IMR-90 (cell line): ENCODE measurements at regions not wholly inside any gene's neighbourhood (a gene's known extent, or its start where the extent isn't known, plus 50 kb on each side); places are given as distances from the start of the nearest gene placed in this dataset.

Source experiments
- ATAC-seq: fragments of 200-7000 bp; cut with Tn5 transposase; 2 replicates; pipeline ENCODE4 v1.9.1; 2020; ENCODE audit warnings: low read depth, mild to moderate bottlenecking, moderate library complexity
- BruUV-seq: library from RNA; stranded (reverse); fragments of 400-500 nt; replicated peaks from 2 replicates; lab custom pipeline; 2021; lab: Mats Ljungman, UMichigan
- CTCF ChIA-PET: fragments of 300-600 bp; formaldehyde crosslinking; extraction: SDS; loops from one replicate; lab custom pipeline; 2021; ENCODE audit warnings: antibody characterized with exemption; lab: Yijun Ruan, JAX
- POLR2A ChIA-PET: fragments of 300-600 bp; sonication (Branson Sonifier 250); formaldehyde crosslinking; loops from one replicate; lab custom pipeline; 2022; ENCODE audit warnings: antibody characterized with exemption; ENCODE audit not compliant: unreplicated experiment; lab: Charles Lee
- DNase-seq: peaks from one replicate; pipeline ENCODE4 v3.0.0; 2013
- H2AFZ ChIP-seq: replicated peaks from 2 replicates; pipeline ENCODE3; 2013; ENCODE audit warnings: low read length, mild to moderate bottlenecking; ENCODE audit not compliant: poor library complexity
- H2AK5ac ChIP-seq: 2 replicates; pipeline ENCODE4 v1.6.1; 2013; ENCODE audit warnings: low read depth, low read length, inconsistent platforms
- H2AK9ac ChIP-seq: replicated peaks from 2 replicates; pipeline ENCODE3; 2013; ENCODE audit warnings: mild to moderate bottlenecking, low read depth, low read length, moderate library complexity; ENCODE audit not compliant: poor library complexity
- H2BK120ac ChIP-seq: 2 replicates; pipeline ENCODE4 v1.6.1; 2013; ENCODE audit warnings: low read depth, low read length, inconsistent platforms
- H2BK15ac ChIP-seq: 3 replicates; pipeline ENCODE4 v1.6.1; 2013; ENCODE audit warnings: low read depth, low read length, inconsistent platforms
- H2BK20ac ChIP-seq: 2 replicates; pipeline ENCODE4 v1.6.1; 2013; ENCODE audit warnings: low read depth, mild to moderate bottlenecking, inconsistent platforms, low read length, moderate library complexity
- H2BK5ac ChIP-seq: 2 replicates; pipeline ENCODE4 v1.6.1; 2013; ENCODE audit warnings: mild to moderate bottlenecking, low read depth, low read length, inconsistent platforms; ENCODE audit not compliant: poor library complexity, severe bottlenecking
- H3K14ac ChIP-seq: replicated peaks from 2 replicates; pipeline ENCODE4 v1.6.1; 2013; ENCODE audit warnings: low read depth, low read length, inconsistent platforms
- H3K18ac ChIP-seq: 2 replicates; pipeline ENCODE4 v1.6.1; 2013; ENCODE audit warnings: low read depth, low read length, control low read depth
- H3K23ac ChIP-seq: 2 replicates; pipeline ENCODE4 v1.6.1; 2013; ENCODE audit warnings: low read depth, low read length, inconsistent platforms
- H3K27ac ChIP-seq: 2 replicates; pipeline ENCODE4 v1.5.1; 2013; ENCODE audit warnings: mild to moderate bottlenecking, control low read depth, low read length; ENCODE audit not compliant: insufficient read depth
- H3K27me3 ChIP-seq: 2 replicates; pipeline ENCODE4 v1.6.1; 2013; ENCODE audit warnings: low read length; ENCODE audit not compliant: control insufficient read depth, insufficient read depth
- H3K36me3 ChIP-seq: 2 replicates; pipeline ENCODE4 v1.6.1; 2013; ENCODE audit warnings: low read length, mixed read lengths; ENCODE audit not compliant: control insufficient read depth, insufficient read depth
- H3K4ac ChIP-seq: 2 replicates; pipeline ENCODE4 v1.6.1; 2013; ENCODE audit warnings: low read depth, low read length, inconsistent platforms
- H3K4me1 ChIP-seq: 2 replicates; pipeline ENCODE4 v1.6.1; 2013; ENCODE audit warnings: low read length, mixed read lengths; ENCODE audit not compliant: control insufficient read depth, insufficient read depth
- H3K4me2 ChIP-seq: 2 replicates; pipeline ENCODE4 v1.6.1; 2013; ENCODE audit warnings: low read depth, mild to moderate bottlenecking, control low read depth, low read length, moderate library complexity
- H3K4me3 ChIP-seq: 2 replicates; pipeline ENCODE4 v1.5.1; 2013; ENCODE audit warnings: low read depth, mild to moderate bottlenecking, control low read depth, low read length, moderate library complexity; ENCODE audit not compliant: insufficient read depth
- H3K56ac ChIP-seq: 2 replicates; pipeline ENCODE4 v1.6.1; 2013; ENCODE audit warnings: low read length, inconsistent platforms; ENCODE audit not compliant: insufficient read depth; ENCODE audit errors: extremely low read depth
- H3K79me1 ChIP-seq, 2 experiments: 2 replicates each; pipeline ENCODE4 v1.6.1; 2013; ENCODE audit warnings: low read length in 2 of 2, inconsistent platforms in 1 of 2, low read depth in 1 of 2
- H3K9ac ChIP-seq: 2 replicates; pipeline ENCODE4 v1.6.1; 2013; ENCODE audit warnings: low read depth, low read length, control low read depth
- H3K9me1 ChIP-seq: 2 replicates; pipeline ENCODE4 v1.6.1; 2013; ENCODE audit warnings: low read length, inconsistent platforms; ENCODE audit not compliant: insufficient read depth
- H3K9me3 ChIP-seq: 2 replicates; pipeline ENCODE4 v1.6.1; 2013; ENCODE audit warnings: low read length; ENCODE audit not compliant: control insufficient read depth, insufficient read depth
- H4K20me1 ChIP-seq: 2 replicates; pipeline ENCODE4 v1.6.1; 2013; ENCODE audit warnings: low read length, inconsistent platforms; ENCODE audit not compliant: insufficient read depth
- H4K5ac ChIP-seq: 2 replicates; pipeline ENCODE4 v1.6.1; 2013; ENCODE audit warnings: mild to moderate bottlenecking, low read depth, low read length, control low read depth
- H4K8ac ChIP-seq, 2 experiments: 2 replicates each; pipeline ENCODE4 v1.6.1; 2013; ENCODE audit warnings: low read depth in 2 of 2, low read length in 2 of 2, control low read depth in 1 of 2, inconsistent platforms in 1 of 2
- H4K91ac ChIP-seq: 2 replicates; pipeline ENCODE4 v1.6.1; 2013; ENCODE audit warnings: low read depth, low read length, inconsistent platforms; ENCODE audit not compliant: insufficient read depth
- CHD1 ChIP-seq: IDR thresholded peaks from 2 replicates; pipeline ENCODE4 v1.6.1; 2012; ENCODE audit warnings: low read depth, low read length, improper control_type of control experiment
- CTCF ChIP-seq: conservative IDR thresholded peaks from 2 replicates; pipeline ENCODE4 v1.5.1; 2012; ENCODE audit warnings: mild to moderate bottlenecking, low read depth, low read length, improper control_type of control experiment
- ELK1 ChIP-seq: fragments of 150-350 bp; IDR thresholded peaks from 2 replicates; pipeline ENCODE4 v1.6.1; 2016; ENCODE audit warnings: low read depth, mild to moderate bottlenecking, low read length, moderate library complexity, borderline replicate concordance
- FOS ChIP-seq: fragments of 150-350 bp; IDR thresholded peaks from 2 replicates; pipeline ENCODE4 v1.6.1; 2016; ENCODE audit warnings: low read depth, low read length
- MAFK ChIP-seq: IDR thresholded peaks from 2 replicates; pipeline ENCODE4 v1.6.1; 2012; ENCODE audit warnings: low read depth, low read length, improper control_type of control experiment
- NFE2L2 ChIP-seq: fragments of 150-350 bp; IDR thresholded peaks from 2 replicates; pipeline ENCODE4 v1.6.1; 2016; ENCODE audit warnings: low read depth, mild to moderate bottlenecking, low read length
- POLR2A ChIP-seq: IDR thresholded peaks from 2 replicates; pipeline ENCODE4 v1.6.1; 2012; ENCODE audit warnings: mild to moderate bottlenecking, low read depth, low read length
- SMC3 ChIP-seq: fragments of 150-350 bp; IDR thresholded peaks from 2 replicates; pipeline ENCODE4 v1.6.1; 2016; ENCODE audit warnings: low read depth, mild to moderate bottlenecking, antibody characterized with exemption, low read length, moderate library complexity
- USF2 ChIP-seq: fragments of 150-350 bp; IDR thresholded peaks from 2 replicates; pipeline ENCODE4 v1.6.1; 2017; ENCODE audit warnings: mild to moderate bottlenecking, antibody characterized with exemption, low read length, low read depth
- WGBS, 2 experiments: methylation state at CpG; one replicate each; pipeline versions ENCODE4 v1.1.5 to v1.1.7; 2013; ENCODE audit warnings: missing lambda C conversion rate in 2 of 2; ENCODE audit not compliant: insufficient read length in 1 of 2; ENCODE audit errors: extremely low coverage in 2 of 2; 5-methylcytosine and 5-hydroxymethylcytosine counted together
- dilution Hi-C: fragments of 300-500 bp; cut with HindIII; formaldehyde crosslinking; loops from one replicate; pipeline ENCODE4 v1.14.3; 2018; ENCODE audit warnings: low sequenced_read_pairs; ENCODE audit not compliant: unreplicated experiment
- in situ Hi-C: fragments of 300-500 bp; cut with MboI; formaldehyde crosslinking; loops from 3 replicates; pipeline ENCODE4 v1.14.3; 2019; ENCODE audit warnings: low sequenced_read_pairs, inconsistent platforms, mixed read lengths
- intact Hi-C: fragments of 100-400 bp; cut with micrococcal nuclease; formaldehyde crosslinking; loops from 2 replicates; pipeline ENCODE4 v1.10.0; 2022

- in situ Hi-C loops (no loop called here), dilution Hi-C loops (no loop called here), intact Hi-C loops (no loop called here)
- DNase-seq = peak; percentile 59
- H4K91ac ChIP-seq = peak overlapping the region; percentile 26; the same call in 1 of the 2 replicates
- peak overlapping the region; percentile 14; the same call in 1 of the 2 replicates for H2AK5ac ChIP-seq
- H3K14ac ChIP-seq = peak overlapping the region; percentile 61
- H2BK15ac ChIP-seq = peak overlapping the region; percentile 49; the same call in 1 of the 3 replicates
- peak; percentile 84 for ATAC-seq
- peak overlapping the region in 1 of 2 experiments; percentile 68; a peak in 2 of 4 replicates for H4K8ac ChIP-seq
- peak overlapping the region; percentile 40; the same call in 1 of the 2 replicates for H3K18ac ChIP-seq
- TF ChIP-seq NFE2L2 = no peak
- TF ChIP-seq ELK1 = no peak
- no peak for TF ChIP-seq CHD1
- TF ChIP-seq USF2 = no peak
- TF ChIP-seq MAFK = no peak
- TF ChIP-seq CTCF = no peak
- TF ChIP-seq SMC3 = no peak
- TF ChIP-seq POLR2A = no peak
- no peak for TF ChIP-seq FOS
- H2AFZ ChIP-seq = peak overlapping the region; percentile 65
- POLR2A ChIA-PET = no interaction called here
- WGBS, 2 experiments = no CpG with 5 or more reads among the region's 2 CpGs
- no peak overlapping the region; the same call in 1 of the 2 replicates for H3K23ac ChIP-seq
- no peak overlapping the region; the same call in 1 of the 2 replicates for H3K4me2 ChIP-seq
- H3K27me3 ChIP-seq = no peaks in the 10 kb centered on the region
- H2BK5ac ChIP-seq = peak overlapping the region; percentile 51
- H3K79me1 ChIP-seq = no peaks in the 10 kb centered on the region
- H4K5ac ChIP-seq = peak overlapping the region; percentile 65; the same call in 1 of the 2 replicates
- peak overlapping the region; percentile 80; the same call in 1 of the 2 replicates for H2BK120ac ChIP-seq
- H3K9me3 ChIP-seq = no peaks in the 10 kb centered on the region
- peak overlapping the region; percentile 60; the same call in 1 of the 2 replicates for H2BK20ac ChIP-seq
- BruUV-seq = no TSS peak
- H3K4ac ChIP-seq = peak overlapping the region; percentile 57
- no peak overlapping the region for H3K4me3 ChIP-seq
- no peaks in the 10 kb centered on the region for H3K36me3 ChIP-seq
- no peak overlapping the region for H3K56ac ChIP-seq
- H4K20me1 ChIP-seq = no peaks in the 10 kb centered on the region
- H3K9me1 ChIP-seq = 0 out of 2 replicates have a peak, but pooled peaks cover 3% of the 10 kb centered on the region
- H2AK9ac ChIP-seq = no peak overlapping the region
- CTCF ChIA-PET = interaction anchor here (0.7 kb wide), 1 partner anchor 273 kb away, joined by 3 read pairs; no protein-coding TSS in a partner anchor
- no peak overlapping the region for H3K9ac ChIP-seq
- H3K4me1 ChIP-seq = peaks cover 2% of the 10 kb centered on the region
- H3K27ac ChIP-seq = no peak overlapping the region
Measured at GRCh38 chr3:177973241-177973840, 562.9 kb upstream of the KCNMB2 start.
